ENCODE measurements at regions not wholly inside any gene's neighbourhood (a gene's known extent, or its start where the extent isn't known, plus 50 kb on each side); places are given as distances from the start of the nearest gene placed in this dataset.
"Not testable (repeated sequence)": the region's sequence is repeated elsewhere in the genome, so short reads cannot be mapped to it uniquely, and the experiment has no call there.

DNA sequence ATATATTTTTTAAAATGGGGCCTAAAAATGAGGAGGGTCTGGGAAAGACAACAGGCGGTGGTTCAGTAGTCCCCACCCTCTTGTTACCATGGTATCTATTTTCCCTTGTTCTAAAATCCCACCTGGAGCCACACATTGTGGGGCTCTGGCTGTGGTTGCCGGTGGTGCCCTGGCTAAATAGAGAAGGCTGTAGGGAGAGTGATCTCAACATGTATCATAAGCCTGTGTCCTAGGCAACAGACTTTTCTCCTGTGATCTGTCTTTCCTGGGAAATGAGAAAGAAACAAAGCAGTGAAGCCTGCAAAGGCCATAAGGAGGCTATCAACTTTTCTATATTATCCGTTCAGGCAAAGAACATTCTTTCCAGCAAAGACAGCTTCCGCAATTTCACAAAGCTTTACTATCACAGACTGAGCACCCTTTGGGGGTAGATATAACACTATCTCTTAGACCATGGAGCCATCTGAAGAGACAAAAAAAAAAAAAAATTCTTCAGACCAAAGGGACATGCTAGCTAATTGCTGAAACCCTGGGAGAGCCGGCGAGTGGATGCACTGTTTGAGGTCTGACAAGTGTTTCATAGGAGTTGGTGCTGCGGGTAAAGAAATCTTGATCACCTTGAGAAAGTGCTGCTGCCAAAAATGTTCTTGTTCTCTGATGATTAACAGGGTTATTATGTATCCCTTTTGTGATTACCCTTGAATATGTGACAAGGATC, 879.2 kb upstream of the DDX18 start:
- no peak for DNase-seq

DNA sequence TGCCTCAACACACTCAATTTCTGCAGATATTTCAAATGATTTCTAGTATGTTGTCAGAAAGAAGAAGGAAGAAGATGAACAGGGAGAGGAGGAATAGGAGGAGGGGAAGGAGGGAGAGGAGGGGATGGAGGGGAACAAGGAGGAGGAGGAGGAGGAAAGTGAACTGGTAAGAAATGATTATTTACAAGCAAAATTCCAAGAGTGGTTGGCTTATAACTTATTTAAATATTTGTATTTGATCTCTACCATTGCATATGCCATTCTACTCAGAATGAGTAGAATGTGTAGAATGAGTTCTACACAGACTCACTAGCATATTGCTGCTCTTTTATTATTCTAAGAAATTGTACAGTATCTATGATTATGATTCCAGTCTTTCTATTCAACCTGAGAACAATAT, 866.2 kb upstream of the DDX18 start:
- no peak for DNase-seq

DNA sequence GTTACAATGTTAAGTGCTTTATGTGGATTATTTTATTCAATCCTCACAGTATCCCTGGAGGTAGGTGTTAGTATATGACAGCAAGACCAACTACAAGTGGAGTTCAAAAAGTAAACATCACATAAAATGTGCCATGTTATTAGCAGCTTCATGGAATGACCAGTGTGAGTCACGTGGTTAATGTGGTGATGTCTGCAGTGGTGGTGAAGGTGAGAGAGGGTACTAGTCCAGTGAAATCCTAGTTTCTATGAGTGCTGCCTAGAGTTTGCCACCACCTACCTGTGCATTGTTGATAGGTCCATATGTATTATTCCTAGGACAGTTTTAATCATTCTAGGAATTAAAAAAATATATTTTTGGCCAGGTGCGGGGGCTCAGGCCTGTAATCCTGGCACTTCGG, 865.2 kb upstream of the DDX18 start:
- DNase-seq, result no peak

DNA sequence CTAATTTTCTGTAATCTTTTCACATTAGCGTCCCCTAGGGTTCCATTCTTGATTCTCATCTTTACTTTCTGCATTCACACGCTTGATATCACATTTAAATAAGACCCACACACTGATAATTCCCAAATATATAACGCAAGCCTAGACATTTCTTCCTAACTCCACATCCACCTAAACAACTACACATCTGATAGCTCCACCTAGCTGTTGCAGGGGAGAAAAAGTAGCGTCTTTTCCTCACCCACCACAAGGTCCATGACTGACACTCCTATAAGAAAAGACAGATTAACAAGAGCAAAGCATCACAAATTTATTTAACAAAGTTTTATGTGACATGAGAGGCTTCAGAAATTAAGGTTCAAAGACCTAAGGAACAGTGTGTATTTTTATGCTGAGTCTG, 862.2 kb upstream of the DDX18 start:
- DNase-seq, result no peak

DNA sequence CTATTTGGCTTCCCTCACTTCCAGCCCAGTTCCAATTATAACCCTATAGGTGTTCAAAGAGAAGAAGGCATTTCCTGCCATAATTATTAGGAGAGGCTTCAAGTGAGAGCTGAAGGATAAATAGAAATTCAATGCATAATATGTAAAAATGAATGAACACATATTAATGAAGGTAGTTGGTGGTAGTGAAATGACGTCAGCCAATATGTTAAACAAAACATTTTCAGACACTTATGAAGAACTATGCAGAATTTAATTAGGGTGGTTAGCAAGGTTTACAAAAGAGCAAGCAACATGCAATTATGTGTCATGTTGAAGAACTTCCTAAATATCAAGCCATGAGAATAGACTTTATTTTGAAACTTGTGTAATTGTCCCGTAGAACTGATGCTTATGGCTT, 858.8 kb upstream of the DDX18 start:
- DNase-seq, result no peak

DNA sequence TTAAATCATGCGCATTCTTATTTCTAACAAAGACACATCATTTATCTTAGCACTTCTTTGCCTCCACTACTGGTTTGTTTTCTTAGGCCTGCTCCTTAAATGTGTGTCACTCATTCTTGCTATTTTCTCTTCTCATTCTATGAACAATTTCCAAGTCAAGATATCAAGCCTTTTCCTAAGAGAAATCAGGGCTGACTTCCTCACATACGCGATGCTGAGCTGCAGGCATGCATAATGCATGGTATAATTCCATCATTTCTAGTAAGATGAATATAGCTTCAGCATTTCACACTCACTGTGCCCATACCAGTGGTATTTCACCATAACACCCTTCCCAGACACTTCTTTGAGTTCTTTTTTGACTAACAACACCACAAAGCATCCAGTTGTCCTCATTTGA, 838.9 kb upstream of the DDX18 start:
- DNase-seq, result no peak

DNA sequence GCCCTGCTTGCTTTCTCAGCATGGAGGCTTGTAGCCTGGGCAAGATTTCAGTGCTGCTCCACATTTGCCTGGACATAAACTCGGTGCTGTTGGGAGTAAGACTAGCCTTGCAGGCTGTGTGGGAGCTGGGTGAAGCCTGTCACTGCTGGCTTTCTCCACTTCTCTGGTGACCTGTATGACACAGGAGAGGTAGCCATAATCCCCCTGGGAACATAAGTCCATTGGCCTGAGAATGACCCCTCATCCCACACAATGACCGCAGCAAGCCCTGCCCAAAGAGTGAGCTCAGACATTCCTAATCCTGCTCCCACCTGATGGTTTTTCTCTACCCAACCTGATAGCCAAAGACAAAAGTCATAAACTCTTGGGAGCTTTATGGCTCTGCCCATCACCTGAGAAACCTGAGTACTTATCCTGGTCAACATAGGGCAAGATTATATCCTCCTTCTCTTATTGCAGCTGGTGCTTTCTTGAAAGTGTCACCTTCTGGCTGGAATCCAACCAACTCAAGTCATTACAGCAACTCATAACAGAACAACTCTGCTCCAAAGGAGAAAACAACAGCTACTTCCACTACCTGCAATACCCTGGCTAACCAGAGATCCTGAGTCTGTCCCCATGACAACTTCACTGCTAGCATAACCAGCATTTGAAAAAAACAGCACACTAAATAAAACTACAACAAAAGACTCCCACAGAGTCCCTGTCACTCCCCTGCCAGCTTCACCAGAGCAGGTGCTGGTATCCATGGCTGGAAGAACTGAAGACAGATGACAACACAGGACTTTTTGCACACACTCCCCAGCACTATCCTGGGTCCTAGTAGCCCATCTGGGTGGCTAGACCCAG, 834.4 kb upstream of the DDX18 start:
- DNase-seq, result peak; percentile 13

DNA sequence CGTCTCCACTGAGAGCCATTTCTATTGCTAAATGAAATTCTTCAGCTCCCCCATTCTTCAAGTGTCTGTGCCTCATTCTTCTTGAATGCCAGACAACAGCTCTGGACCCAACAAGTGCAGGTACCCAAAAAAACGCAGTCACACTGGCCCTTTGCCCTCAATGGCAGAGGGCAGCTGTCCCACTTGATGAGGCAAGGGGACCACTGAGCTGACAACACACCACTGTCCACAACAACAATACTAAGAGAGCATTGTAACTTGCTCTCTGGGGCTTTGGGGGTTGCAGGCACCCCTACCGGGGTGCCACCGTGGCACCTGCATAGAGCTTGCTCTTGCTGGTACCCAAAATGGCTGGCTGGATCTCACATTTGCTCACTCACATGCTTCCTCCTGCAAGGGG, 827.0 kb upstream of the DDX18 start:
- DNase-seq, result no peak

DNA sequence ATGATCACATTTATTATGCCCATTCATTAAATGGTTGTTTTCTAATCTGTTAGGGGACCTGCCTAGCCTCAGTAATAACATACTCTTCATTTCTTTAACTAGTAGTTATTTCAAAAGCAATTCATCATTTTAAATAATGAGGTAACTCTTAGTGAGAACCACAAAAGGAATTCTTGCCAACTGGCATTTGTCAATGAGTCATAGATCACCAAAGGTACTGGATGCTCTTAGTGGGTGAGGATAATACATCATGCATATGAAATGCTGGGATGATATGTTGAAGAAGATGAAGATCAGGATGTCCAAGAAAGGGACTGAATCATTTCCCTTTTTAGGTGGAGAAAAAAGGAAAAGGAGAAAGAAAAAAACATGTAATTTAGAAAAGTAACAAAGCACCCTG, 826.2 kb upstream of the DDX18 start:
- DNase-seq, result no peak

DNA sequence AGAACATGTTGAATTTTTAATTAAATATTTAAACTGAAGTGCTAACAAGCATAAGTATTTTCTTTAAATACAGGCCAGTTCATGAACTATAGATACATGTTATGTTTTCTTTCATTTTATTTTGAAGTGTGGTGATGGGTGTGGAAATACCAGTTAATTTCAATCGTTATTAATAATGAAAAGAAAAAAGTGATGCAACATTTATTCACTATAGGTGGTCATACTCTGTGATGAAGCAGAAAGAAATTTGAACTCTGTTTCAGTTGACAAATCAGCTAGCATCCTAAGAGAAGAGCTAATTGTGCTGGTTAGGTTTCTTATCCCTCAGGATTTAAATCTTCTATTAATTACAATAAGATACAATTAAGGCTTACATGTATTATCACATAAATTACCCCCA, 795.1 kb upstream of the DDX18 start:
- DNase-seq, result no peak

DNA sequence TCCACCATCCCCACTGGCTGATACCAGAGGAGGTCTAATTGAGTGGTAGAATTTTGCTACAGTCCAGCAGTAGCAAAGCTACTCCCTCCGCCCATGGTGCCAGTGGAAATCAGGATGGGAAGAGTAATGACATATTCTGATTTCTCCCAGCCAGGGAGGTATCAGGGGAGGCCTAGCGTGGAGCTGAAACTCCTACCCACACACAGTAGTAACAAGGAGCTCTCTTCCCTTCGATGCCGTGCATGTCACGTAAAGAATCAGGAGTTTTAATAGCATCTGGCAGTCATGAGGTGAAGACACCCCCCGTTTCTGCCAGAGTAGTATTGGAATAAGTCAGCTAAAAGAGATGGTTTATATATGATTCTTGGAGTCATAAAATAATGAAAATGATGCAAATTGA, 786.8 kb upstream of the DDX18 start:
- DNase-seq, result no peak

DNA sequence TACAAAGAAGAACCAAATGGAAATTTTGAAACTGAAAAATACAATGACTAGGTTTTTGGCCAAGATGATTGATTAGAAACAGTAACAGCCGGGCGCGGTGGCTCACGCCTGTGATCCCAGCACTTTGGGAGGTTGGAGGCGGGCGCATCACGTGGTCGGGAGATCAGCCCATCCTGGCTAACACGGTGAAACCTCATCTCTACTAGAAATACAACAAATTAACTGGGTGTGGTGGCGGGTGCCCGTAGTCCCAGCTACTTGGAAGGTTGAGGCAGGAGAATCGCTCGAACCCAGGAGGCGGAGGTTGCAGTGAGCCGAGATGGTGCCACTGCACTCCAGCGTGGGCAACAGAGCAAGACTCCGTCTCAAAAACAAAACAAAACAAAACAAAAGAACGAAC, 785.8 kb upstream of the DDX18 start:
- not testable (repeated sequence) for DNase-seq

DNA sequence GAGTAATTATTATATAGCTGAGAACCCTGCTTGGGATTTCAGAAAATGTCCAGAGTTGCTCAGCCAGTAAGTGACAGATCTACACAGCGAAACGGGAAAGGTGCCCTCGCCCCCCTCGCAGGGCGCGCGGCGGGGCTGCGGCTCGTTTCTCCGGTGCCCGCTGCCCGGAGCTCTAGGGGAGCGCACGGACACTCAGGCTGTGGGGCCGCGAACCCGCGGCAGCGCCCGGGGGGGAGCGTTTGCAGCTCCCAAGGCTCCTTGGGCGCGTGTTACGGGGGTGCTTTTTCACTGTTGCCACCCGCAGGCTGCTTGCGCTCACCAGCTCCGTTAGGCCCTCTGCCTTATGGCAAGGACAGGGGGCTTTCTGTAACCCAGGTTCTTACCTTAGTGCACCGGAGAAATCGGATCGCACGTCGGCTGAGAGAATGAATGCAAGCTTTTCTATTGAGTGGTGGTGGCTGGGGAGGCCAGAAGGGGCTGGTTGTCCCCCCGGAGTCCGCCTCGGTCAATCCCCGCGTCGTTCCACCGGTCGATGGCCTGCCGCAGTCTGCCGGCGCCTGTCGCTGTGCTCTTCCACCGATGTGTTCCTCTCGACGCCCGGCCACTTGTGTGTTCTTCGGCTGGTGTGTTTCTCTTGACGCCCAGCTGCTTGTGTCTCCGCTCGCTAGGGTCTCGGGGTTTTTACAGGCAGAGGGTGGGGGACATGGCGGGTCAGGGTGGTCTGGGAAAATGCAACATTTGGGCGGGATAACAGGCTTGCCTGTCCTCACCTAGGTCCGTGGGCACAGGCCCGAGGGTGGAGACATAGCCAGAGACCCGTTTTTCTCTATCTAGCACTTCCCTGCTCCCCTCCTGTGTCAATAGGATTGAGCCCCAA, 758.8 kb upstream of the DDX18 start:
- no peak for DNase-seq

DNA sequence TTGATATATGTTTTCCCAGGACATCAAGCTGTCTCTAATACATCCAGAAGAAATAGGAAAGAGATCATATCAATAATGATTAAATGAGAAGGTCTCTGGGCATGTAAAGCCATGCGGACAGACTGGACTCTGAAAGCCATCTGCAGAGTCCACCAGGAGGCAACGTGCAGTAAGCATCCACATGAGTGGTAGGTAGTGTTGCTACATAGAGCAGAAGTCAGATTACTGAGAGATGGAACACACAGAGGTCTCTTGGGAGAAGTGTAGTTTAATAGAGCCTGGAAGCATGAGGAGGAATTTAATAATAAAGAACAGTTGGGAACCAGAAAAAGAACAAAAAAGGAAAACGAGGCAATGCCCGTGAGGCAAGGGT, 758.1 kb upstream of the DDX18 start:
- no peak for DNase-seq

DNA sequence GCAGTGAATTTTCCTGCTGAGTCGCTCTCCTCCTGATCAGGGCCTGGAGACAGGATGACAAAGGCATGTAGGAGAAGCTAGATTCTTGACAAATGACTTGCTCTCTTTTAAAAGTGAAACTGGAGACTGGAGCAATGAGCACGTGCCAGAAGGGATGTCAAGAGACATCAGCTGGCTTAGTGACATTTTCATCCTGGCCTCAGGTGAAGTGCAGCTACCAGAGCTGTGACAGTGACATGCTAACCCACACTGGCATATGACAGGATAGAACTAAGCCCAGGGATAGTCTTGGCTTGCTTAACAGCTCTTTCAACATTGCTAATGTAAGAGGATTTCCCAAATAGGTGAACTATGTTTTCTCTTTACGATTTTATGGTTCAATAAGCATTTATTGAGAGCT, 757.5 kb upstream of the DDX18 start:
- no peak for DNase-seq

DNA sequence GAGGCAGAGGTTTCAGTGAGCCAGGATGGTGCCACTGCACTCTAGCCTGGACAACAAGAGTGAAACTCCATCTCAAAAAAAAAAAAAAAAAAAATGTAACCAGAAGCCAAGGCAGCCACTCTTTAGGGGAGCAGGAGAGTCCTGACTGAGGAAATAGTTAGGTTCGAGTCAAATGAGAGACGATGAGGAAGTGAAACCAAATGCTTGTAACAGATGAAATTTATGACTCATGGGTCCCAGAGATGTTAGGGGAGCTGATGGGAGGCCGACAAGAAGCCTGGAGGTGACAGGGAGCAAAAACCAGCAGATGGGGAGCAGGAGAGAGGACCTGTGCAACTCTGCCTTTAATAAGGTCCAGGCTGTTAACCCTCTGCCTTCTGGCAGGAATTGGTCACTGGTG, 756.1 kb upstream of the DDX18 start:
- no peak for DNase-seq

DNA sequence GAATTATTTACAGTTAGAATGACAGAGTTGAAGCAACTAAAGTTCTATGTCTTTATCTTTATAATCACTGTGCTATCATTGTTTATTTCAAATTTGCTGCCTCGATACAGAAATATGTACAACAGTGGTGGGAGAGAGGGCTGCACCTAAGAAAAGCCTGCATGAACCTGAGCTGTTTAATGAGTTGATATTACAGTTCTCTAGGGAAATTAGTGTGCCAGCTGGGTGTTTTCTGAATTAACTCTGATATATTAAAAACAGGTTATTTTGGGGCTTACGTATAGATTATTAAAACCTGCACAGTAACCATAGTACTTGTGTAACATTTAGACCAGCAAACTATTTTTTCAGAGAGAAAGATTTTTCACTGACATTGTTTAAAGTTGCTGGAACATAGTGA, 750.5 kb upstream of the DDX18 start:
- no peak for DNase-seq

DNA sequence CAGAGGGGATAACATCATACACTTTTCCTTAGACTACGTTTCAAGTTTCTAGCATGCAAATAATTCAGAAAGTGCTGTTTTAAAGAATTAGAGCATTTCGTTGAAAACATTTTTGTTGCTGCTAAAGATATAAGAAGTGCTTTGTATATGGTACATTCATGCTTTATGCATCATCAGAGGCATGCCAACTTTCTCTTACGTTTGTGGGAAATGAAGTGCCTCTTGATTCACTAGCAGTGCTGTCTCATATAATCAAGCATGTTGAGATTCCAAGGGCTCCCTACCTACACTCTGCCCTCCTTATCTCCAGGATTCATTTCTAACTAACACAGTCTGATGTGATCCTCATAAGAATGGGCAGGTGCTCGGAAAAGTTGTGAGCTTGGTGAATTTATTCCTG, 748.6 kb upstream of the DDX18 start:
- no peak for DNase-seq

DNA sequence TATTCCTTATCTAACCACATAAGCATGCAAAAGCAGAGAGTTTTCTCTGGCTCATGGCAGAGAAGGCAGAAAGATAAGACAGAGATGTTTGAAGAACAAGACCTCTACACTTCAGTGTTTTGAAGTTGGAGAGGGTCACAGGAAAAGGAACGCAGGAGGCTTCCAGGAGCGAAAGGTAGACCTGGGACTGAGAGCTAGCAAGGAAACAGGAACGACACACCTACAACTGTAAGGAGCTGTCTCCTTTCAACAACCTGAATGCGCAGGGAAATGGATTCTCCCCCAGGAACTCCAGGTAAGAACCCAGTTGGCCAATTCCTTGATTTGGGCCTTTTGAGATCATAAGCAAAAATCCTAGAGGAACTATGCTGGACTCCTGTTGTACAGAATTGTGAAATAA, 746.6 kb upstream of the DDX18 start:
- no peak for DNase-seq

DNA sequence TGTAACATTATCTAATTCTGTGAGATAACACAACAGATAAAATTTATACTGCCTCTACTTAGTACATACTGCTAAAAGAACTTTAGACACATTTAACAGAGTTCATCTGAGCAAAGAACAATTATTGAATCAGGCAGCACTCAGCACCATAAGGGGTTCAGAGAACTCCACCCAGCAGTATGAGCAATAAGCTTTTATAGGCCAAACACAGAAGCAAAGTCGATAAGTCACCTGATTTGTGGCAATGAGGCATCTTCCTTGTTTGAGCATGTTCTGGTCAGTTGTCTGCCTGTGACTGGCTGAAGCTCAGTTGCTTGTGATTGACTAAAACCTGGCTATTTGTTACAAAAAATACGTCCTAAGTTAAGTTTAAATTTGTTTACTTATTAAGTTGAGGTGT, 746.1 kb upstream of the DDX18 start:
- DNase-seq, result no peak

DNA sequence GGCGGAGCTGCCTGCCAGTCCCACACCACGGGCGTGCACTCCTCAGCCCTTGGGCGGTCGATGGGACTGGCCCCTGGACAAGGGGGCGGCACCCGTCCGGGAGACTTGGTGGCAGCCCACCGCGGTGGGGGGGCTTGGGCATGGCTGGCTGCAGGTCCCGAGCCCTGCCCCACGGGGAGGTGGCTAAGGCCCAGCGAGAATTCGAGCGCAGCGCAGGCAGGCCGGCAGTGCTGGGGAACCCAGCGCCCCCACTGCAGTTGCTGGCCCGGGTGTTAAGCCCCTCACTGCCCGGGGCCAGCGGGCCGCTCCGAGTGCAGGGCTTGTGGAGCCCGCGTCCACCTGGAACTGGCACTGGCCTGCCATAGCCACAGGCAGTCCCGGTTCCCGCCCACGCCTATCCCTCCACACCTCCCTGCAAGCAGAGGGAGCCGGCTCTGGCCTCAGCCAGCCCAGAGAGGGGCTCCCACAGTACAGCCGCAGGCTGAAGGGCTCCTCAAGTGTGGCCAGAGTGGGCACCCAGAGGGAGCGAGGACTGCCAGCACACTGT, 742.9 kb upstream of the DDX18 start:
- no peak for DNase-seq

DNA sequence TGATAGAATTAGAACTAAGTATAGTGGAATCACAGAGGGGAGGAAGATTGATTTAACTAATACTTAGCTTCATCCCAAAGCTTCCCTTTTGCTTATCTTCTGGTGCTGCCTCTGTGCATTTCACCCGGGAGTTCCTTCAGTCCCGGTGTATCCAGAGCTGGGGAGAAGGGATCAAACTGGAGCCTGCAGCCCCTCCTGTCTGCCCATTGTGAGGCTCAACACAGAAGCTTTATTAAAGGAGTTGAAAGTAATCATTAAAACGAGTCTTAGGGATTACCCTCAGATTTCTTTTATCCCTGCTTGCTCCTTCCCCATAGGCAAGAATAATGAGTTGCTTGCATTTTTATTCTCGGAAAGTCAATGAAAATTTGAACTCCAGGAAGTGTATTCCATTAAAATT, 739.7 kb upstream of the DDX18 start:
- no peak for DNase-seq

DNA sequence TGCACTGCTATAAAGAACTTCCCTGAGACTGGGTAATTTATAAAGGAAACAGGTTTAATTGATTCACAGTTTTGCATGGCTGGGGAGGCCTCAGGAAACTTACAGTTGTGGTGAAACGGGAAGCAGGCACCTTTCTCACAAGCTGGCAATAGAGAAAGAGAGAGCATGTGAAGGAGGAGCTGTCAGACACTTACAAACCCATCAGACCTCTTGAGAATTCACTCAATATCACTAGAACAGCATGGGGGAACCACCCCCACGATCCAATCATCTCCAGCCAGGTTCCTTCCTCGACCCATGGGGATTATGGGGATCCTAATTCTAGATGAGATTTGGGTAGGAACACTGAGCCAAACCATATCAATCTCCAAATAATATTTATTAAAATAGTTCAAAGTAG, 729.2 kb upstream of the DDX18 start:
- DNase-seq, result no peak

Data from right kidney (tissue), 1 donor.